ENCODE measurements at regions not wholly inside any gene's neighbourhood (a gene's known extent, or its start where the extent isn't known, plus 50 kb on each side); places are given as distances from the start of the nearest gene placed in this dataset.

DNA sequence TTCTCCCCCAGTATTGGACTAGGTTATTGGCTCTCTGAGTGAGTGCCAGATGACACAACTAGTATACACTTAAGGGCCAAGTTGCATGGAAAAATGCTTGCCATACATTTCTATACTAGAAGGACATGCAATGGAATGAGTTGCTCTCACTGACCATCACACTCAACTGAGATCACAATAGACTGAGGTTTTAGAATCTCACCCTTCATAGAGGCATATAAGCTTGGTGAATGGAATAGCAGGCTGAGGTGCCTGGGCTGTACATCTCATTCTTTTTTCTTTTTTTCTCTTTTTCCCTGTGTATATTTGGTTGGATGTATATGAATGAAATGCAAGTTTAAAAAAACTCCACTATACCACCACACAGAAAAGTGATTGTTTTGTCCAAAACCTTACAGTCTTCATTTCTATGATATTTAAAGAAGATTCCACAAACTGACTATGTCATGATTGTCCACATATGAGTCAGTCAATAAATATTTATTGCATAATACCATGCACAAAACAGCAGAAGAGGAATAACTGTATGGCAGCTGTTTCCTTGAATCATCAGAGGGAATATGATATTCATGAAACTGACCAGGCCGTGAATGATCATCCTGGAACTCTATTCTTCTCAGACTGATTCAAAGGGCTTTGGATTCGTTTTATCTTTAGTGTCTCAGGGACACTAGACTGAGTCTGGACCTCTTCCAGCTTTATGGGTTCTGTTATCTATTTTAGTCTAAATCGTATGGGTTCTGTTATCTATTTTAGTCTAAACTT lies 122.6 kb upstream of the STK17B start:
- TF ChIP-seq EZH2phosphoT487 (IDR thresholded peaks at IDR 0.05; ENCODE audit: borderline replicate concordance) = no peak
- peak; percentile 45; the same call in 1 of the 2 replicates for TF ChIP-seq SIN3A (IDR thresholded peaks at IDR 0.05; ENCODE audit: low read depth)
- no peak for TF ChIP-seq POLR2AphosphoS5 (IDR thresholded peaks at IDR 0.05; ENCODE audit: low read depth, low read length)
- TF ChIP-seq EGR1 (IDR thresholded peaks at IDR 0.05; ENCODE audit: low read depth) = no peak
- TF ChIP-seq ELF1 (IDR thresholded peaks at IDR 0.05; ENCODE audit: borderline replicate concordance, low read depth) = no peak
- TF ChIP-seq, protein P1, sequence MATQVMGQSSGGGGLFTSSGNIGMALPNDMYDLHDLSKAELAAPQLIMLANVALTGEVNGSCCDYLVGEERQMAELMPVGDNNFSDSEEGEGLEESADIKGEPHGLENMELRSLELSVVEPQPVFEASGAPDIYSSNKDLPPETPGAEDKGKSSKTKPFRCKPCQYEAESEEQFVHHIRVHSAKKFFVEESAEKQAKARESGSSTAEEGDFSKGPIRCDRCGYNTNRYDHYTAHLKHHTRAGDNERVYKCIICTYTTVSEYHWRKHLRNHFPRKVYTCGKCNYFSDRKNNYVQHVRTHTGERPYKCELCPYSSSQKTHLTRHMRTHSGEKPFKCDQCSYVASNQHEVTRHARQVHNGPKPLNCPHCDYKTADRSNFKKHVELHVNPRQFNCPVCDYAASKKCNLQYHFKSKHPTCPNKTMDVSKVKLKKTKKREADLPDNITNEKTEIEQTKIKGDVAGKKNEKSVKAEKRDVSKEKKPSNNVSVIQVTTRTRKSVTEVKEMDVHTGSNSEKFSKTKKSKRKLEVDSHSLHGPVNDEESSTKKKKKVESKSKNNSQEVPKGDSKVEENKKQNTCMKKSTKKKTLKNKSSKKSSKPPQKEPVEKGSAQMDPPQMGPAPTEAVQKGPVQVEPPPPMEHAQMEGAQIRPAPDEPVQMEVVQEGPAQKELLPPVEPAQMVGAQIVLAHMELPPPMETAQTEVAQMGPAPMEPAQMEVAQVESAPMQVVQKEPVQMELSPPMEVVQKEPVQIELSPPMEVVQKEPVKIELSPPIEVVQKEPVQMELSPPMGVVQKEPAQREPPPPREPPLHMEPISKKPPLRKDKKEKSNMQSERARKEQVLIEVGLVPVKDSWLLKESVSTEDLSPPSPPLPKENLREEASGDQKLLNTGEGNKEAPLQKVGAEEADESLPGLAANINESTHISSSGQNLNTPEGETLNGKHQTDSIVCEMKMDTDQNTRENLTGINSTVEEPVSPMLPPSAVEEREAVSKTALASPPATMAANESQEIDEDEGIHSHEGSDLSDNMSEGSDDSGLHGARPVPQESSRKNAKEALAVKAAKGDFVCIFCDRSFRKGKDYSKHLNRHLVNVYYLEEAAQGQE (IDR thresholded peaks at IDR 0.05; ENCODE audit: low read depth) = no peak
- TF ChIP-seq, protein P2, sequence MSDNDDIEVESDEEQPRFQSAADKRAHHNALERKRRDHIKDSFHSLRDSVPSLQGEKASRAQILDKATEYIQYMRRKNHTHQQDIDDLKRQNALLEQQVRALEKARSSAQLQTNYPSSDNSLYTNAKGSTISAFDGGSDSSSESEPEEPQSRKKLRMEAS (IDR thresholded peaks at IDR 0.05) = no peak
- TF ChIP-seq, protein P3, sequence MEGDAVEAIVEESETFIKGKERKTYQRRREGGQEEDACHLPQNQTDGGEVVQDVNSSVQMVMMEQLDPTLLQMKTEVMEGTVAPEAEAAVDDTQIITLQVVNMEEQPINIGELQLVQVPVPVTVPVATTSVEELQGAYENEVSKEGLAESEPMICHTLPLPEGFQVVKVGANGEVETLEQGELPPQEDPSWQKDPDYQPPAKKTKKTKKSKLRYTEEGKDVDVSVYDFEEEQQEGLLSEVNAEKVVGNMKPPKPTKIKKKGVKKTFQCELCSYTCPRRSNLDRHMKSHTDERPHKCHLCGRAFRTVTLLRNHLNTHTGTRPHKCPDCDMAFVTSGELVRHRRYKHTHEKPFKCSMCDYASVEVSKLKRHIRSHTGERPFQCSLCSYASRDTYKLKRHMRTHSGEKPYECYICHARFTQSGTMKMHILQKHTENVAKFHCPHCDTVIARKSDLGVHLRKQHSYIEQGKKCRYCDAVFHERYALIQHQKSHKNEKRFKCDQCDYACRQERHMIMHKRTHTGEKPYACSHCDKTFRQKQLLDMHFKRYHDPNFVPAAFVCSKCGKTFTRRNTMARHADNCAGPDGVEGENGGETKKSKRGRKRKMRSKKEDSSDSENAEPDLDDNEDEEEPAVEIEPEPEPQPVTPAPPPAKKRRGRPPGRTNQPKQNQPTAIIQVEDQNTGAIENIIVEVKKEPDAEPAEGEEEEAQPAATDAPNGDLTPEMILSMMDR (IDR thresholded peaks at IDR 0.05 in 2 of 3, conservative IDR thresholded peaks at IDR 0.05 in 1 of 3; ENCODE audit: borderline replicate concordance in 1 of 3, insufficient read depth in 1 of 3, low read depth in 2 of 3, low read length in 2 of 3) = no peak
- TF ChIP-seq YY1 (IDR thresholded peaks at IDR 0.05; ENCODE audit: extremely low read depth, insufficient replicate concordance, low read depth, low read length) = no peak
- TF ChIP-seq RAD21 (IDR thresholded peaks at IDR 0.05; ENCODE audit: low read depth) = no peak

Data from HCT116 (cell line).